ENCODE measurements at regions not wholly inside any gene's neighbourhood (a gene's known extent, or its start where the extent isn't known, plus 50 kb on each side); places are given as distances from the start of the nearest gene placed in this dataset.

DNA sequence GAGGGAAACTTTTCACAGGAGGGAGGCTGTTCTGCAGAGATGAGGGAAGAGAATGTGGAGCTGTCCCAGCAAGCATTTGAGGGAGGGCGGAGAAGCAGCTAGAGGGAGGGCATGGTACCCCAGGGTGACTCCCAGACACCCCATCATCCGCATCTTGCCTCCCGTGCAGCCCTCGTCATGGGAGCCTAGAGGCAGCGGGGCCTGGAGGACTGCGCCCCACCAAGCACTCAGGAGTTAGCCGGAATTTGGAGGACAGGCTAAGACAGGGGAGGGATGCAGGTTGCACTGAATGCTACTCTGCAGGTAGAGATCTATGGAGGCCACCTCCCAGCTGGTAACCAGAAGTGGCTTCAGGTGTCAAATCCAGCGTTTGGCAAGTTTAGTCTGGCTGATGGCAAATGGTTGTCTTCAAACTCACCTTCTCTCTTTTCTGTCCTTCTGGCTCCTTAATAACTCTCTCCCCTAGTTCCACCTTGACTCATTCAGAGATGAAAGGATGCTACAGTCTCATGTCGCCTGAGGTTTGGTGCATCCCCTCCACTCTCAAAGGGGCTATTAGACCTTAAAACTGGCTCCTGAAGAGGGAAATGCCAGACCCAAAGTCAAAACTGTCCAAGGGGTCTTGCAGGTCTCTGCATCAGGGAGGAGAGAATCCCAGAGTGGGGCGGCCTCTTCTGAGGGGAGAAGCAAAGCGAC, 155.9 kb upstream of the TLE3 start:
- no peak for DNase-seq (ENCODE audit: low read depth in 1 of 2, low spot score in 1 of 2)

DNA sequence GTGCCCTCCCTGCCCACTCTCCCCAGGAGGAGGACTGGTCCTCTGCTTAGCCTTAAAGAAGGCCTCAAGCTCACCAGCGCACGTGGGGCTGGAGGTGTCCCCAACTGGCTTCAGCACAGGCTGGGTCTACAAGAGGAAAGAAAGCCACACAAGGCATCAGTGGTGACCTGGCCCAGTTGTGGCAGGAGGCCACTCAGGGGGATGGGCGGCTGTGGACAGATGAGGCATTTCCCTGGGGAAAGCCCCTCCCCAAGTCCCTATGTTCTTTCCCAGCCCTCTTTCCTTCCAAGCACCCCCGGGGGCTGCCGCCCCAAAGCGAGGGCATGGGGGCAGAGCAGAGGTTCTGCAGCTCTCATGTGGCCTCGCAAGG, 155.2 kb upstream of the TLE3 start:
- DNase-seq (ENCODE audit: low read depth in 1 of 2, low spot score in 1 of 2): no peak

DNA sequence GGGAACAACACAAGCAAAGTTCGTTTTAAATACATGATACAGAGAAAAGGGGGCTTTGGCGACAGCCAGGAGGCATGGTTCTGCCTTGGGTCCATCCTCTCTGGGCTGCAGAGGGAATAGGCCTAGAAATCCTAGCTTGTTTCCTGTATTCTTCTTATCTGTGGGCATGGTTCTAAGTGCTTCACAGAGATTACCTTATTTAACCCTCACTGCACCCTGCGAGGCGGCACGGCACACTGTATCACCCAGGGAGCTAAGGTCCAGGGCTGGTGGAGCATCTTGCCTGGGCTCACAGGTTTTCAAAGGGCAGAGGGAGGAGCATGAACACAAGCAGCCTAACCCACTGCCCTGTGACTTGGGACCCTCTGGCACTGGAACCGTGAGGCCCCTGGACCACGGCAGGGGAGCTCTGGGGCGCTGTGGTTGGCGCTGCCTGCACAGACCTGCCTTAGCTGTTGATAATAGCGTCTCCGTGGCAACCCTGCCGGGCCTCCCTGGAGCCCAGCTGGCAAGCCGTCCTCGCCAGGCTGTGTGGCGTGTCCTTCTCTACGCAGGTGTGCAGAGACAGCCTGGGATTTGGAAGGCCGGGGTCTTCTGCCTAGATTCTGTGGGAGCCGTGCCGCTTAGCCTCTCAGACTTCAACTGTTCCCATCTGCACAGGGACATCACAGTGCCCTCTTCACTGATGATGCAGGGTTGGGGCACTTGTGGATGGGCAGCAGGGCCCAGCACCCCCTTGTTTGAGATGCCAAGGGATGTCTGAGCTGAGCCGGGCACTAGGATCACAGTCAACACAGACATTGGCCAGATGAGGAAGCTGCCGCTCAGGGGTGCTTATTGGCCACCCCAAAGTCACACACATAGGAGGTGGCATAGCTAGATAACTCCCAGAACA, 154.6 kb upstream of the TLE3 start:
- DNase-seq (ENCODE audit: low read depth in 1 of 2, low spot score in 1 of 2): no peak

DNA sequence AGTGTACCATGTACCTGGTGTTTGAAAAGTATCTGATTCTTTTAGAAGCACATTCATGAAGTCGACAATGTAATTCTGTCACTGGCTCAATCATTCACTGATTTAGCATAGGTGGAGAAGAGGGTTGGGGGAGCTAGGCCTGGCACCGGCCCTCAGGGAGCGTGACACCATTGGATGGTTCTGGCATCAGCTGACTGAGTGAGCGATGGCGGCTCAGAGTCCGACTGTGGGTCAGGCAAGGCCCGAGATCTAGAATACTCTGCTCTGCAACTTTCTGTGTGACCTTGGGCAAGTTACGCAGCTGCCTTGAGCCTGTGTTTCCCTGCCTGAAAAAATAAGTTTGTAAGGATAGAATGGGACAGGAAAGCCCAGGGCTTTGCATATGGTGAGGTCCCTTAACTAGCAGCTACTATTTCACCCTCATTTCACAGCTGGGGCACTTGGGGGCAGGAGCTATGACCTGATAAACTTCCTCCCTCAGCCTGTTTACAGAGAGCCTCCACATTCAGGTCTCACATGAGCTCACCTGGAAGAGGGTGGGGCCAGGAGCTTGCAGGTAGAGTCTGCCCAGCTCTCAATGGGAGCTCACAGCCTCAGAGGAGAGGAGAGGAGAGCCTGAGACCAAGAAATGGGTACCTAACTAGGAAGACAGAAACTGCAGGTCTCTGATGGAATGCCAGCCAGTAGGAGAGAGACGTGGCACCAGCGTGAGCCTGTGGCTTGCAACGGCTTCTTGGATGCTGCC, 153.7 kb upstream of the TLE3 start:
- no peak for DNase-seq (ENCODE audit: low read depth in 1 of 2, low spot score in 1 of 2)

DNA sequence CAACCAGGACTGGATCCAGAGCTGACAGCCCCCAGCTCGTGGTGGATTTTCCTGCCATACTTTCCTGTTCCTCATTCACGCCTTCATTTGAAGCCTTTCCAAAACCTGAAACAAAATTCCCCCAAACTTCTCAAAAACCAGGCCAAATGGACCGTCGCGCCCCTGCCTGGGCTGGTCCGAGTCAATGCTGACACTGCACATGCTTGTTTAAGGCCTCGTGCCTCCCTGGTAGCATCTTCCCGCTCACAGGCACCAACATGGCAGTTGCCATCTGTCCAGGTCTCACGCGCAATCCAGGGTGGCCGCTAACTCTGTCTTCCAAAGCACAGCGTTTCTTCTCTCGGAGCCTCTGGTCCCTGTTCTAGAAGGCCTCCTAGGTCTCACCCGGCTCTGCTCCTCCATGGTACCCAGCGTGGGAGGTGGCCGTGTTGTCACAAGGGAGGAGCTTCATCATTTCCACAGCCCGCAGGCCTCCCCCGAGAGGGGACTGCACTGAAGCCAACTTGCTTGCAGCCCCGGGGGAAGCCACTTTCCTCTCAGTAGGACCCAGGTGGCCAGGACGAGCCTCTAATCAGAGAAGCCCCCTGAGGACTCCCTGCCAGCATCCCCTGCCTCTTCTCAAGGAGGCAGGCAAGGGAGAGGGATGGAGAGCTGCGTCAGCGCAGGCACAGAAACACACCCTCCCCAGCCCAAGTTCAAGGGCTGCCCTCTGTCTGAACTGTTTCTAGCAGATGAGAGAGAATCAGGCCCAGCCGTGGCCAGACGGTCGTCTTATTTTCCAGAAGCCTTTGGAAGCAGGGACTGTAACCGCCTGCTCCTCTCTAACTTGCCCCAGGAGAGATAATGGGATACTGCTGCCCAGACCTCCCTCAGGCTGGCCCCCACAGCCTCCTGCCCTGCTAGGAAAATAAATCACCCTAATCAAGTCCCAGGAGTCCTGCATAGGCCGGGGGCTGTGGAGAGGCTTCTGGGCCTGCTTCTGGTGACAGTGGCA, 152.8 kb upstream of the TLE3 start:
- no peak for DNase-seq (ENCODE audit: low read depth in 1 of 2, low spot score in 1 of 2)

DNA sequence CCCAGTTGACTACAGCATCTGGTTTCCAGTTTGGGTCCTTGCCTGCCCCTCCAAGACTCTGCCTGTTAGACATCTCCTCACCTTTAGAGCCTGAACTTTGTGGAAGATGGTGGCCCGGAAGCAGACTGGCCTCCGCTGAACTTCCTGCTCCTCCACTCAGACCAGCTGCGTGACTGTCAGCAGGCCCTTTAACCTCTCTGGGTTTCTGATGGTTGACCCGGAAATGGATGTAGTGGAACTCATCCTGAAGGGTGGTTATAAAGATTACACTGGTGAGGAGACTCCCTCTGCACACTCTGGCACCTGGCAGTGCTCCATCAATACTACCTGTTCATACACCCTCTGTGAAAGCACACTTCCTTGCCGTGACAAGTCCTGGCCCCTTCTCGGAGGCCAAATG, 151.9 kb upstream of the TLE3 start:
- DNase-seq (ENCODE audit: low read depth in 1 of 2, low spot score in 1 of 2): no peak

DNA sequence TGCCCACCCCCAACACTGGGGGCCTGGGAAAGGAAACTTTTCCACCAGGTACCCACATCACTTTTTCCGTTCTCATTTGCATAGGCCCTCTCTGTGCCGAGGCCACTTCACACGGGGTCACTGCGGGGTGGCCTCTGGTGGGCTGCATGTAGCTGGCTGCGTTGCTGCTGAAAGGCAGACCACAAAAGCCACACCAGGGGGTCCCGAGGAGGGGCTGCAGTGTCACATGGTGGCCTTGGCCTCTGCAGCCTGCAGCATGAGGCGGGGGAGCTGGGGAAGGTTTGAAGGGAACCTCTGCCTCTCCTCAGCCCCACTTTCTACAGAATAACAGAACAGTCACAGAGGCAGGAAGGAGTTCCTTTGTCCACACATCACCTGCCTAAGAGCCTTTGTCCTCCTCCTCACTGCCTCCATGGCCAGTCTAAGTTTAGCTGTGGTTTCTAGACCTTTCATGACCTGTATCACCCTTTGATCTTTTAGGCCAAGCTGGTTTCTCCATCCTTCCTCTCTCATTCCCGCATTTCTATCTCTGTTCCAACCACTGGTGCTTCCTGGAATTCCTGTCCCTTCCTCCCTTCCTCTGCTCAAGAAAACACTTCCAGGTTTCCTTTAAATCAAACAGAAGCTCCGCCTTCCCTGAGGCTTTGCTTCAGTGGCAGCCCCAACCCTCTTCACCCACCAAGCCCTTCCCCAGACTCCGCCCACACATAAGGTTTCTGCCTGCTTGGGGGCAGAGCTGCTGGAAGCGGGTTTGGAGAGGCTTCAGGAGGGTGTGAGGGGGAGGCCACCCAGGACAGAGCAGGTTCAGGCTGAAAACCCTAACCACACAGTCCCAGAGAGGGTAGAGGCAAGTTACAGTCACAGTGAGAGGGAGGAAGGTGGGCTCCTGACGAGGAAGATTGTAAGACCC, 150.7 kb upstream of the TLE3 start:
- no peak for DNase-seq (ENCODE audit: low read depth in 1 of 2, low spot score in 1 of 2)

DNA sequence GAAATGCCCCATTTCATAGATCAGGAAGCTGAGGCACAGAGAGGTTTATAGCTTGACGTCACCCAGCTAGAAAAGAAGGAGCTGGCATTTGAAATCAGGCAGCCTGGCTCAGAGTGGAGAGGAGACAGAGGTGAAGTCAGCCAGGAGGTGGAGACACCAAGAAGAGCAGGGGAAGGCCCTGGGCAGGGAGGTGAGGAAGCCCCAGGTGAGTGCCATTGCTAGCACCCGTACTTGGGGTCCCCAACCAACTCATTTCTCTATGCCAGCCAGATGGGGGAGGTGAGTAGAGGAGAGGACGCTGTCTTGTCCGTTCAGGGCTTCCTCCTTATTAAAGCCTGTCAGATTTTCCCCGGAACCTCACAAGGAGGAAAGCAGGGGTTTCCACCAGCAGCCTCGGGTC, 149.6 kb upstream of the TLE3 start:
- DNase-seq (ENCODE audit: low read depth in 1 of 2, low spot score in 1 of 2): no peak

DNA sequence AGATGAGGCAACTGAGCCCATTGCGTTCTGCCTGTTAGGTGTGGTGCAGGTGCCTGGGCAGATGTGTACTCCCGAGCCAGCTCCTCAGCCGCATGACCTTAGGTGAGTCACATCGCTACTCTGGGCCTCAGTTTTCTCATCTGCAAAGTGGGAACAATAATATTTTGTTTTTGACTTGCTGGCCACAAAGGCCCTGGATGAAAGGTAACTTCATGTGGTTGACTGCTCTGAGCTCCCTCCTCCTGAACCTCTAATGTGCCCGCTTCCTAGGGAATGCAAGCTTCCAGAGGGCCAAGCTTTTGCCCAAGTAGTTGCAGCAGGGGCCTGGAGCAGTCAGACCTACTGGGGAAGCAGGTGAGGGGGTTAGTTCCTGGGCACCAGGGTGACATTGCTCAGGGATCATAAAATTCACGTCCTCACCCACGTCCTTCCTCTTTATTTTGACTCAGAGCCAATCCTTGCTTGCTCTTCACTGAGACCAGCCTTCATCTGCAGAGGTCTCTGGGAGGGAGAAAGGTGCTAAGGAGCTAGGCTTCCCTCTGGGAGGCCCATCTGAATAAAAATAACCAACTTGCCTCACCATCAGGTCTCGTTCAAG, 149.0 kb upstream of the TLE3 start:
- no peak for DNase-seq (ENCODE audit: low read depth in 1 of 2, low spot score in 1 of 2)

DNA sequence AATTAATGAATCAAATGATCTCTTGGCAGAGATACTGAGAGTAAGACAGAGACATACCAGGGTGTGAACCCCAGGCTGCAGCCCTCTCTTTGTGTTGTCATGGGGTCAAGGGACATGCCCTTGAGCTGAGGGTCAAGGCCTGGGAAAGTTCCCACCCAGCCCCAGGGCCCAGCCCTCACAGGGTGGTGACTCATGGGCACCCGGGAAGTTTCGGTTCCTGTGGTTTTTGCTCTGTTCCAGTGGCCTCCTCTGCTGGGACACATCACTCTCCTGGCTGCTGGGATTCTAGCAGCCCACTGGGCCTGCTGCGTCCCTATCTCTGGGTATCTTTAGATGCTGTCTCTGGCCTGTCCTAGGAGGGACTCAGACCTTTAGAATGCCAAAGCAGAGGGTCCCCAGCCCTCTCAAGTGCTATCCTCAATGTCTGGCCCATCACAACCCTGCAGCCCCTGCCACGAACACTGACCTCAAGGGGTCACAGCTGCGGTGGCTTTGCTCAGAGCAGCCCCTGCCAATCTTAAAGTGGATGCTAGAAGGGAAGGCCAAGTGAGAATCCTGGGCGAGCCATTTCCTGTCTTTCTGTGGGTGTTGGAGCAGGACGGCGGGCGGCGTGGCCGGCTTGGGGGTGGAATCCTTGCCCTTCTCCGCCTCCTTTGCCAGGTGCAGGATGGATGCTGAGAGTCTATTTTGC, 148.4 kb upstream of the TLE3 start:
- DNase-seq (ENCODE audit: low read depth in 1 of 2, low spot score in 1 of 2): no peak

DNA sequence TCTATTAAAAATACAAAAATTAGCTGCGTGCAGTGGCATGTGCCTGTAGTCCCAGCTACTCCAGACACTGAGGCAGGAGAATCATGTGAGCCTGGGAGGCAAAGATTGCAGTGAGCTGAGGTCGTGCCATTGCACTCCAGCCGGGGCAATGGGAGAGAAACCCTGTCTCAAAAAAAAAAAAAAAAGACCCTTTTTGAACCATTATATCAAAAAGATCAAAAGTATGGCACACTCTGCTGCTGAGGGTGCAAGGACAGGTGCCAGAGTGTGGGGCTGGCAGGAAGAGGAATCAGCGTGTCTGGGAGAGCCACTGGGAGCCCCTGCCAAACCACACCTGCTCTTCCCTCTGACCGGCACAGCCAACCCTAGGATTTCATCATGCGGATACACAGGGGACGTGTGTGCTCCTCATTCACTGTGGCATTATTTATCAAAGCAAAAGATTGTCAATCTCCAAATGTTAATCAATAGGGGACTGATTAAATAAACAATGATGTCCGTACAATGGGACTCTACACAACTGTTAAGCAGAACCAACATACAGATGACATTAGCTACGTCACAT, 147.3 kb upstream of the TLE3 start:
- DNase-seq (ENCODE audit: low read depth in 1 of 2, low spot score in 1 of 2): no peak

DNA sequence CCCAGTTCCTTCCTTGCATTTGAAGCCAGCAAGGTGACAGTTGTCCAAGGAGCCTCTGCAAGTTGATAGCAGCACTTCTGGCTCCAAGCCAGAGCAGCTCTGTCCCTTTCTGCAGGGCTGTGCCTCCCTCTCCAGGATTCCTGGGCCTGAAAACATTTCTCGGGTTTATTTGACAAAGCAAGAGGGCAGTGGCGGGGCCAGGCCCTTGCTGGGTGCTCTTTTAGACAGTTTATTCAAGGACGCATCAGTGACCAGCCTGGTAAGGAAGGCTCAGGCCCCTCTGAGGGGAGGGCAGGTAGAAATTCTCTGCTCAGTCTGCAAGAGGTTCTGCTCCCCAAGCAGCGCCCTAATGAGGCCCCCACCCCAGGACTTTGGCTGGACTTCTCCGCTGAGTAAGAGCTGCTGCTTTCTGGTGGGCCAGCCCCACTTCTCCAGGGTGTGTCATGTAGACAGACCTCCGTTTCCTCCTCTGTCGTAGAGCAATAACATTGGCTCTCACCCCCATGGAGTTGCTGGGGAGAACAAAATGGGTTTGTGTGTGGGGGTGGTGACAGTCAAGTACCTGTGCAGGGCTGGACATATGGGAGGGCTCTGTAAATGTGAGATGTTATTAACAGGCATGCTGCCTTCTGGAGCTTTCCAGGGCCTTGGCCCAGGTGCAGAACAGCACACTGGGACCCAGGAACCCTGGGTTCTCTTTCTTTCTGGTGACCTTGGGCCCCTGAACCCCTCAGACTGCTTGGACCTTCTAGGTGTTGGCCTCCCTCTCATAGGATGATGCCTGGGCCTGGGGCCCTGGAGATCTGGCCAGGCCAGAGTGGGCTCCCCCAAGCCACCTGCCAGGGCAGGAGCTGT, 146.2 kb upstream of the TLE3 start:
- DNase-seq (ENCODE audit: low read depth in 1 of 2, low spot score in 1 of 2): no peak

DNA sequence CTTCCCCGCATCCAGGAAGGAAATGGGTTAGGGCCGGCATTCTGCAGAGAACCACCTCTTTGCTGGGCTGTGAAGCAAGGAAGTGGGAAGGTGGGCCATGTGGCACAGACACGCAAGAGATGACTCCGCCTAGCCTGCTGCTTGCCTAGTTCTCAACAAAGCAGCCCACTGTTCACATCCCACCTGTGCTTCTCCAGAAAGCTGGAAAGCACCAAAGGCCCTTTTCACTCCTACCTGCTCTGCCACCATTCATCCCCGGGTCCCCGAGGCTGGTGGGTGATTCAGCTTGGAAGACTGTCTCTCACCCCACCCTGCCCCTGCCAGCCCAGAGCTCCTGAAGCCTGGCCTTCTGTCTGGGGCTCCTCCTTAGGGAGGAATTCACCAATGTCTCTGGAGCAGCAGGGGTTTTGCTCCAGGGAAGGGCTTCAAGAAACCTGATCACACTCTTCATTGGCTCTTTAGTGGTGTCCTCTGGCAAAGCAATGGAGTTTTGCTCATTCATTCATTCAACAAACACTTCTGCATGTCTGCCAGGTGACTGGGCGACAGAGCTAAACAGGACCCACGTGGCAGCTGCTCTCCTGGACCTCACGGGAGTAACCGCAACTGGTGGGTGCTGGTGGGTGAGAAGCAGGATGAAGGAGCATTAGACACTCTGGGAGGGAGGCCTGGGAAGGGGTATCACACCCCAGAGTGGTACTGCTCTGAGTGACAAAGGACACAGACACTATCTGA, 145.4 kb upstream of the TLE3 start:
- no peak for DNase-seq (ENCODE audit: low read depth in 1 of 2, low spot score in 1 of 2)

DNA sequence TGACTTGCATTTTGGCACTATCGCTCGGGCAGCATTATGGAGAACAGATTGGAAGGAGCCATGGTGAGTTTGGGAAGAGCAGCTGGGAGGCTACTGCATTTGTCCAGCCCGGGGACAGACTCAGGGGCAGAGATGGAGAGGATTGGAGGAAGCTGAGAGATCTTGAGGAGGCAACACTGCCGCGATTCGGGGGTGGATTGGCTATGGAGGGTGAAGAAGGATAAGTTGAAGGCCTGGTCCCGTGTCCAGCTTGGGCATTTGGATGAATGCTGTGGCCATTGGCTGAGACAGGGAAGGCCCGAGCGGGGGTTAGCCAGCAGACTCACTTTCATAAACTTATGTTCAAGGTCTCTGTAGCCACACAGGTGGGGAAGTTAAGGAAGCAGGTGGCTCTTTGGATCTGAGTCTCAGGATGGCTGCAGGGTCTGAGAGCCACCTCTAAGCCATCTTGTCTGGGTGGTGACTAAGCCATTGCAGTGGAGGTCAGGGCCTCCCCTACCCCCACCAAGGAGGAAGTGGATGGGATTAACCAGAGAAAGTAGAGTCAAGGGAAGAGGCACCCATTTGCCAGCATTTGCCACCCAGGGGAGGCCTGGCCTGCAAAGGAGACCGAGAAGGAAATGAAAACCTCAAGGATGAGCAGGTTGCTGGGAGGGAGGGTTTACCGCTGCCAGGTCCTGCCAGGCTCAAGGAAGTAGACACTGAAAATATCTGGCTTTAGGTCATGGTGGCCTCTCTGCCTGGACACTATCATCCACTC, 144.0 kb upstream of the TLE3 start:
- DNase-seq (ENCODE audit: low read depth in 1 of 2, low spot score in 1 of 2): no peak

DNA sequence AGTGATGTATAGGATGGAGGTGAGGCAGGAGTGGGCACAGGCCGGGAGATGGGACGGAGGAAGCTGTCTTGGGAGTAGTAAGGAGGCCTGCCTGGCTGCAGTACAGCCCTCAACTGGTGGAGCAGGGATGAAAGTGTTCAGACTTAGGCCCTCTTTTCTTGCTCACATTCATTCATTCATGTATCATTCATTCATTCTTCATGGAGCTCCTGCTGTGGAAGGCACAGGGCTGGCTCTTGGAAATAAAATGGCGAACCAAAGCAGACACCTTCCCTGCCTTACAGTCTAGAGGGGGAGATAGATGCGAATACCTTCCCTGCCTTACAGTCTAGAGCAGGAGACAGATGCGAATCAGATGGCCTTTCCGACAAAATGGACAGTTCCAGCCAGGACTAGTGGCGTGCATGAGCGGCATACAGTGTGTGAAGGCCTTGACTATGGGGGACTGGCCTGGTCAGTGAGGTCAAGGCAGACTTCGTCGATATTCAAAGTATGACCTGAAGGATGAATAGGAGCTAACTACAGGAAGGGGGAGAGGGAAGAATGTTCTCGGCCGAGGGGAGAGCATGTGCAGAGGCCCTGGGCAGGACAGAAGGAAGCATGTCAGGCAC, 143.2 kb upstream of the TLE3 start:
- no peak for DNase-seq (ENCODE audit: low read depth in 1 of 2, low spot score in 1 of 2)

DNA sequence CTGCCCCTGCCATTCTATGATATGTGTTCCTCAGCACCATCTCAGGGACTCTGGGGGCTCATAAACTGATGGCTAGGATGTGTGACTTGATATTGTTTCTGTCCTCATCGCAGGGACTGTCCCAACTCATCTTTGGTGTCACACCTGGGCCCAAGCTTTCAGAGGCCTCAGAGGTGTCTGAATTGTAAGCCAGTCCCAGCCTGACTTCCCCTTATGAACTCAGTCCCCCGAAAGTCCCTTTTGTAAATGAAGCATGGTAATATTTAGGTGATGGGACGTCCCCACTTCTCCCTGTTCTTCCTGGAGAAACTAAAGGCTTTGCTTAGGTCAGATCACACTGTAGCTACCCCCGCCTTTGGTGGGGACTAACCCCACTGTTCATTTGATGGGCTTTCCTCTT, 142.4 kb upstream of the TLE3 start:
- no peak for DNase-seq (ENCODE audit: low read depth in 1 of 2, low spot score in 1 of 2)

Data from activated T-helper 1 cell treated with anti-CD3 and anti-CD28 coated beads, Interleukin-2, amount 50 U/mL, for 16 hours (primary cell).